ENCODE measurements at regions not wholly inside any gene's neighbourhood (a gene's known extent, or its start where the extent isn't known, plus 50 kb on each side); places are given as distances from the start of the nearest gene placed in this dataset.

DNA sequence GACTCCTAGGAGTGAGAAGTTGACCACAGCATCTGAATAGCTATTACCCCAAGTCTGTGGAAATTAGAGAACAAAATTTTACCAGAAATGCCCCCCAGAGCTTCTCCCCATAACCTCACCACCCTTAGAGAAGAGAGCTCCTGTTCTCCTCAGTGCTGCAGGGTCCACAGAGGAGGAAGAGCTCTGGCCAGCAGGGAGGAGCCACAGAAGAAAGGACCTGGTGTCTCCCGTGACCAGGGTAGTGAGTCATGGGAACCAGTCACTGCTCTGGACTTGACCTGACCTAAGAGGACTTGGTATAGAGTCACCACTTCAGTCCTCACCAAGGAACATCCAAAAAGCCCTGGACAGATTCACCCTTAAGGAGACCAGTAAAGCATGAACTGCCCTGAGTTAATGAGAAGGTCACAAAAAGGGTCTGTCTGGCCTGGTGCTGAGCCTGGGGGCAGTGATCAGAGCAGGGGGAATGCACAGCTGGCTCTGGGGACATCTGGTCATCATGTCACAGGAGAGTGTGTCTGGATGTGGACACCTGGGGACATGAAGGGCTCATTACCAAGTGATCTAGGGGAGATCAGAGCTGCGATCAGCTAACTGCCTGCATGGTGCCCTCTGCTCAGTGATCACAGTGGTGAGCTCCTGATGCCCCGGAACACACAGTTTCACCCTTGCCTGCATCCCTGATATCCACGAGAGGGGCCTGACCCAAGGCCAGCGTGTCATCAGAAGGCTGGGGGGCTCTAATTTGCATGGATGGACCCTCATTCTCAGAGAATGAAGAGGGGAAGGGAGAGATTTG lies 103.3 kb upstream of the TOP3B start:
- H3K4me3 ChIP-seq (ENCODE audit: low read length) = no peak overlapping the region
- peak; percentile 18 for DNase-seq (ENCODE audit: low read depth)
- no peak for TF ChIP-seq CTCF (conservative IDR thresholded peaks at IDR 0.05; ENCODE audit: low read length)

DNA sequence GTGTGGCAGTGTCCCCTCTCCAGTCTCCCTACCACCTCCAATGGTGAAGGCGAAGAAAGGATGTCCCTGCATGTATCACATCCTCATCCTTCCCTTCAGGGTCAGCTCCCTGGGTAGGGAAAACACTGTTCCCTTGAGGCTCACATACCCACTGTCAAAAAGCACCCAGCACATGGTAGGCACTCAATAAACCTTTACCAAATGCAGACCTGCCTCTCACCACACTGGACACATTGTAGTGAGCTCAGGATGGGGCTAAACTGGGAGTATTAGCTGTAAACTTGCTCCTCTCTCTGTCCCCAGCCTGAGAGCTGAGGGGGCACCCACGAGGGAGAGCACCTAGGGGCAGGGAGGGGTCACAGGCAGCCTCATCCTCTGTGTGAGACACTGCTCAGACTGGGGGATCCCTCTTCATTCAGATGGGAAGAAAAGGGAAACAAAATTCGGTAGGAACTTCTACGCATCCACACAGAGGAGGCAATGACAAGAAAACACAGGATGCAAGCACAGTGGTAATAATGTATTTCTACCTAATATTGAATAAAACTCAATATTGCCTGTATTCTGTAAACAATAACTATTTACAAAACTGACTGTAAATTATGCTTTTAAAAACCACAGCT lies 101.6 kb upstream of the TOP3B start:
- H3K4me3 ChIP-seq (ENCODE audit: low read length) = no peak overlapping the region
- no peak for TF ChIP-seq CTCF (conservative IDR thresholded peaks at IDR 0.05; ENCODE audit: low read length)
- DNase-seq (ENCODE audit: low read depth) = no peak

- no peak overlapping the region for H3K4me3 ChIP-seq (ENCODE audit: low read length)
- DNase-seq (ENCODE audit: low read depth) = no peak
- no peak for TF ChIP-seq CTCF (conservative IDR thresholded peaks at IDR 0.05; ENCODE audit: low read length)
Observed at GRCh38 chr22:22082960-22083359, 100.4 kb upstream of the TOP3B start.

DNA sequence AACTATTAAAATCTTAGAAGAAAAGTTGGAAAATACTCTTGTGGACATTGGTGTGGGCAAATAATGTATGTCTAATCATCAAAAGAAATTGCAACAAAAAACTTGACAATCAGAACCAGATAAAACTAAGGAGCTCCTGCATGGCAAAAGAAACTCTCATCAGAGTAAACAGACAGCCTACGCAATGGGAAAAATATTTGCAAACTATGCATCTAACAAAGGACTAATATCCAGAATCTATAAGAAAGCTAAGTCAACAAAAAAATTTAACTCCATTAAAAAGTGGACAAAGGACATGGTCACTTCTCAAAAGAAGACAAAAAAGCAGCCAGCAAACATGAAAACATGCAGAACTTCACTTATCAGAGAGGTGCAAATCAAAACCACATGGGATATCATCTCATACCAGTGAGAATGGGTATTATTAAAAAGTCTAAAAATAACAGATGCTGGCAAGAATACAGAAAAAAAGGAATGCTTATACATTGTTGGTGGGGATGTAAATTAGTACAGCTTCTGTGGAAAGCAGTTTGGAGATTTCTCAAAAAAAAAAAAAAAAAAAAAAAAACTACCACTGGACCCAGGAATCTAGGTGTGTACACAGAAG lies 99.7 kb upstream of the TOP3B start:
- no peak for DNase-seq (ENCODE audit: low read depth)
- TF ChIP-seq CTCF (conservative IDR thresholded peaks at IDR 0.05; ENCODE audit: low read length) = no peak
- no peak overlapping the region for H3K4me3 ChIP-seq (ENCODE audit: low read length)

DNA sequence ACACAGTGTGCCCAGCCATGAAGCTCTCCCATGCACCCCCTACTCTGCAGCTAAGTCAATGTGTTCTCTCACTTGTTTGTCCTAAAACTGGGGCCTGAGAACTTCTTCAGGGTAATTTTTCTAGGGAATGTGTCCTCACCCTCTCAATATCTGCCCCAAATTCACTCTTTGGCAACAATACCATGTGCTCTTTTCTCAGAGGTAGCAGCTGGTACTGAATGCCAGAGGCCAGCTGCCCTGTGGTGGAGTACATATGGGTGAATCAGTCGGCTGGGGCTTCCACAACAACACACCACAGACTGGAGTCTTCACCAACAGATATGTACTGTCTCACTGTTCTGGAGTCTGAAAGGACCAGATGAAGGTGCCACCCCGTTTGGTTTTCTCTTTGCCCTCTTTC lies 97.7 kb upstream of the TOP3B start:
- TF ChIP-seq CTCF (conservative IDR thresholded peaks at IDR 0.05; ENCODE audit: low read length) = no peak
- H3K4me3 ChIP-seq (ENCODE audit: low read length) = no peak overlapping the region
- DNase-seq (ENCODE audit: low read depth) = no peak

GRCh38 chr22:22079404-22080148 lies 97.0 kb upstream of the TOP3B start:
- no peak overlapping the region for H3K4me3 ChIP-seq (ENCODE audit: low read length)
- TF ChIP-seq CTCF (conservative IDR thresholded peaks at IDR 0.05; ENCODE audit: low read length) = no peak
- no peak for DNase-seq (ENCODE audit: low read depth)
